A673 (cell line): ENCODE measurements at regions not wholly inside any gene's neighbourhood (a gene's known extent, or its start where the extent isn't known, plus 50 kb on each side); places are given as distances from the start of the nearest gene placed in this dataset.

ENCODE experiments used
- BruUV-seq: library from RNA; stranded (reverse); fragments of 400-500 nt; replicated peaks from 2 replicates; lab custom pipeline; 2021; lab: Mats Ljungman, UMichigan
- CTCF ChIA-PET: fragments of 300-600 bp; sonication (Branson Sonifier 250); formaldehyde crosslinking; loops from one replicate; lab custom pipeline; 2022; ENCODE audit warnings: antibody characterized with exemption; lab: Charles Lee
- POLR2A ChIA-PET: fragments of 300-600 bp; sonication (Branson Sonifier 250); formaldehyde crosslinking; loops from one replicate; lab custom pipeline; 2022; ENCODE audit warnings: antibody characterized with exemption; ENCODE audit not compliant: low non-redundant PET; lab: Charles Lee
- DNase-seq: peaks from one replicate; pipeline ENCODE4 v3.0.0-alpha.2; 2015; ENCODE audit warnings: low spot score
- H3K27ac ChIP-seq: fragments of 200-600 bp; sonication (generic); 2 replicates; pipeline ENCODE4 v1.5.1; 2016; ENCODE audit warnings: mixed run types, low read depth, mild to moderate bottlenecking, mixed read lengths, antibody characterized with exemption, low read length; ENCODE audit not compliant: poor library complexity, severe bottlenecking
- H3K27me3 ChIP-seq: fragments of 200-600 bp; sonication (generic); replicated peaks from 2 replicates; pipeline ENCODE4 v1.6.1; 2017; ENCODE audit warnings: mixed run types, low read depth, mild to moderate bottlenecking, mixed read lengths, antibody characterized with exemption, low read length; ENCODE audit not compliant: insufficient read depth, poor library complexity
- H3K36me3 ChIP-seq: fragments of 200-600 bp; sonication (generic); 2 replicates; pipeline ENCODE4 v1.6.1; 2016; ENCODE audit warnings: mixed run types, mild to moderate bottlenecking, mixed read lengths, antibody characterized with exemption, low read length; ENCODE audit not compliant: insufficient read depth, poor library complexity, severe bottlenecking
- H3K4me1 ChIP-seq: fragments of 200-600 bp; sonication (generic); 2 replicates; pipeline ENCODE4 v1.6.1; 2017; ENCODE audit warnings: mixed run types, mild to moderate bottlenecking, mixed read lengths, antibody characterized with exemption, low read length; ENCODE audit not compliant: insufficient read depth, poor library complexity, severe bottlenecking
- H3K4me3 ChIP-seq: fragments of 200-600 bp; sonication (generic); 2 replicates; pipeline ENCODE4 v1.5.1; 2016; ENCODE audit warnings: low read depth, mixed run types, mild to moderate bottlenecking, mixed read lengths, low read length; ENCODE audit not compliant: poor library complexity, severe bottlenecking
- H3K9me3 ChIP-seq: fragments of 200-600 bp; sonication (generic); 2 replicates; pipeline ENCODE4 v1.6.1; 2016; ENCODE audit warnings: mixed run types, low read depth, mild to moderate bottlenecking, mixed read lengths, antibody characterized with exemption, low read length; ENCODE audit not compliant: poor library complexity, severe bottlenecking
- CTCF ChIP-seq: fragments of 300-800, 200-600 bp; sonication (generic); conservative IDR thresholded peaks from 2 replicates; pipeline ENCODE4 v1.5.1; 2017; ENCODE audit warnings: low read depth, mild to moderate bottlenecking, antibody characterized with exemption, low read length, moderate library complexity, mixed read lengths
- EZH2 ChIP-seq: fragments of 200-600 bp; sonication (generic); IDR thresholded peaks from 2 replicates; pipeline ENCODE4 v1.6.1; 2017; ENCODE audit warnings: borderline replicate concordance, low read depth, mild to moderate bottlenecking, mixed read lengths, antibody characterized with exemption, low read length; ENCODE audit not compliant: poor library complexity, severe bottlenecking
- intact Hi-C: fragments of 100-400 bp; cut with micrococcal nuclease; formaldehyde crosslinking; loops from one replicate; pipeline ENCODE4 v1.10.0; 2022; ENCODE audit not compliant: unreplicated experiment

GRCh38 chr14:56371737-56372136 lies 207.9 kb upstream of the TMEM260 start:
- Histone ChIP-seq H3K9me3 (no peaks in the 10 kb centered on the region), H3K27me3 (no peaks in the 10 kb centered on the region), H3K27ac (no peak overlapping the region), H3K4me3 (no peak overlapping the region), H3K36me3 (no peaks in the 10 kb centered on the region), H3K4me1 (no peaks in the 10 kb centered on the region)
- BruUV-seq, result no TSS peak
- ChIA-PET CTCF (no interaction called here), POLR2A (no interaction called here)
- no peak for TF ChIP-seq EZH2
- TF ChIP-seq CTCF, result no peak
- DNase-seq, result no peak
- intact Hi-C loops, result no loop called here

GRCh38 chr14:56374421-56374820 lies 205.2 kb upstream of the TMEM260 start:
- no TSS peak for BruUV-seq
- POLR2A ChIA-PET, result no interaction called here
- CTCF ChIA-PET, result no interaction called here

GRCh38 chr14:56378046-56378445 lies 201.6 kb upstream of the TMEM260 start:
- H3K4me1 ChIP-seq, result no peaks in the 10 kb centered on the region
- TF ChIP-seq CTCF (no peak), EZH2 (no peak)
- ChIA-PET CTCF (no interaction called here), POLR2A (no interaction called here)
- no peaks in the 10 kb centered on the region for H3K36me3 ChIP-seq
- no peak for DNase-seq
- no peaks in the 10 kb centered on the region for H3K27me3 ChIP-seq
- H3K9me3 ChIP-seq, result no peaks in the 10 kb centered on the region
- BruUV-seq, result no TSS peak
- intact Hi-C loops, result no loop called here
- no peak overlapping the region for H3K4me3 ChIP-seq
- H3K27ac ChIP-seq, result no peak overlapping the region

More at GRCh38 chr14:56374421-56374820, 205.2 kb upstream of the TMEM260 start:
- H3K9me3 ChIP-seq, result no peaks in the 10 kb centered on the region
- no peaks in the 10 kb centered on the region for H3K27me3 ChIP-seq
- no peak for DNase-seq
- no peak overlapping the region for H3K4me3 ChIP-seq
- TF ChIP-seq CTCF, result no peak
- no peak for TF ChIP-seq EZH2
- intact Hi-C loops, result no loop called here
- H3K36me3 ChIP-seq, result no peaks in the 10 kb centered on the region
- H3K4me1 ChIP-seq, result no peaks in the 10 kb centered on the region
- no peak overlapping the region for H3K27ac ChIP-seq
